ENCODE measurements at regions not wholly inside any gene's neighbourhood (a gene's known extent, or its start where the extent isn't known, plus 50 kb on each side); places are given as distances from the start of the nearest gene placed in this dataset.

DNA sequence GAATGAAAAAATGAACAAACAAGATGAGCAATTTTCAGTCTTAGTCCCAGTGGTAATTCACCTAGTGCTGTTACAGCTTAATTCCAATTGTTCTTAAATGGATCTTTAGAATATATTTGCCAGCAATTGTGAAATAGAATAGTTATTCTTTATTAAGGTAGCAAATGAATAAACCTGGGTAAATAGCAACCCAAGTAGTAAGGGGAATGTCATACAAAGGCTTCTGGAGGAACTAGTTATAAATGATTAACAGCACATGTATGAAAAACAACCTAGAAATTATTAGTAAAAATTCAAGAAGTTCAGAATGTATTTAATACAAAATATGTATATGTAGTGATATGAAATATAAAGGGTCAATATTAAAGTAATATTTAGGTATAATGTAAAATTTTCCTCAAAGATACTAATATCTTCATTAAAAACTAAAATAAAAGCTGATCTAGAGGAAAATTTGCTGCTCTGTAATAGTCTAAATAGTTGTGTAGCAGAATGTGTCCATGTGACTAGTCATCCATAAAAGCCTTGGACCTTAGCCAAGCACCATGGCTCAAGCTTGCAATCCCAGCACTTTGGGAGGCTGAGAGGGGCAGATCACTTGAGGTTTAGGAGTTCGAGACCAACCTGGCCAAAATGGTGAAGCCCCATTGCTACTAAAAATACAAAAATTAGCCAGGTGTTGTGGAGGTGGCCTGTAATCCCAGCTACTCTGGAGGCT is 535.9 kb upstream of the ATXN8OS start:
- TF ChIP-seq, protein P1, sequence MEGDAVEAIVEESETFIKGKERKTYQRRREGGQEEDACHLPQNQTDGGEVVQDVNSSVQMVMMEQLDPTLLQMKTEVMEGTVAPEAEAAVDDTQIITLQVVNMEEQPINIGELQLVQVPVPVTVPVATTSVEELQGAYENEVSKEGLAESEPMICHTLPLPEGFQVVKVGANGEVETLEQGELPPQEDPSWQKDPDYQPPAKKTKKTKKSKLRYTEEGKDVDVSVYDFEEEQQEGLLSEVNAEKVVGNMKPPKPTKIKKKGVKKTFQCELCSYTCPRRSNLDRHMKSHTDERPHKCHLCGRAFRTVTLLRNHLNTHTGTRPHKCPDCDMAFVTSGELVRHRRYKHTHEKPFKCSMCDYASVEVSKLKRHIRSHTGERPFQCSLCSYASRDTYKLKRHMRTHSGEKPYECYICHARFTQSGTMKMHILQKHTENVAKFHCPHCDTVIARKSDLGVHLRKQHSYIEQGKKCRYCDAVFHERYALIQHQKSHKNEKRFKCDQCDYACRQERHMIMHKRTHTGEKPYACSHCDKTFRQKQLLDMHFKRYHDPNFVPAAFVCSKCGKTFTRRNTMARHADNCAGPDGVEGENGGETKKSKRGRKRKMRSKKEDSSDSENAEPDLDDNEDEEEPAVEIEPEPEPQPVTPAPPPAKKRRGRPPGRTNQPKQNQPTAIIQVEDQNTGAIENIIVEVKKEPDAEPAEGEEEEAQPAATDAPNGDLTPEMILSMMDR (IDR thresholded peaks at IDR 0.05; ENCODE audit: low read length): no peak
- TF ChIP-seq EZH2 (optimal IDR thresholded peaks at IDR 0.05; ENCODE audit: low read depth, low read length): no peak
